GM23338 (cell line): ENCODE measurements at regions not wholly inside any gene's neighbourhood (a gene's known extent, or its start where the extent isn't known, plus 50 kb on each side); places are given as distances from the start of the nearest gene placed in this dataset.

ENCODE experiments used
- NANOG ChIP-seq: IDR thresholded peaks from 2 replicates; pipeline ENCODE4 v1.6.1; 2016; ENCODE audit warnings: antibody characterized with exemption, borderline replicate concordance
- POLR2AphosphoS5 ChIP-seq: IDR thresholded peaks from 2 replicates; pipeline ENCODE4 v1.6.1; 2016; ENCODE audit warnings: antibody characterized with exemption, low read depth
- TF ChIP-seq, protein P1 (sequence below), 2 experiments: fragments of 200-600 bp in 1 of 2; sonication (generic) in 1 of 2; conservative IDR thresholded peaks; 2 replicates each; pipeline versions ENCODE4 v1.5.1 to v1.6.1; 2016 to 2017; ENCODE audit warnings: antibody characterized with exemption in 2 of 2, low read depth in 2 of 2, mild to moderate bottlenecking in 2 of 2, moderate library complexity in 1 of 2
- TF ChIP-seq, protein P2 (sequence below): IDR thresholded peaks from 2 replicates; pipeline ENCODE4 v1.6.1; 2016; ENCODE audit warnings: antibody characterized with exemption

DNA sequence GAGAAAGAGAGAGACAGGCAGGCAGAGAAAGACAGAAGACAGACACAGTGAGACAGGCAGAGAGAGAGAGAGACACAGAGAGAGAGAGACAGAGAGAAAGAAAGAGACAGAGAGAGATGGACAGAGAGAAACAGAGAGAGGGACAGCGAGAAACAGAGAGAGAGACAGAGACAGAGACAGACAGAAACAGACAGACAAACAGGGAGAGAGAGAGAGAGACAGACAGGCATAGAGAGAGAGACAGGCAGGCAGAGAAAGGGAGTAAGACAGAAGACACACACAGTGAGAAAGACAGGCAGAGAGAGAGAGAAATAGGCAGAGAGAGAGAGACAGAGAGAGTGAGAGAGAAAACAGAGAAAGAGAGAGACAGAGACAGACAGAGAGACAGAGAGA lies 105.3 kb upstream of the ANKRD30BL start:
- no peak for TF ChIP-seq POLR2AphosphoS5
- TF ChIP-seq, protein P1, sequence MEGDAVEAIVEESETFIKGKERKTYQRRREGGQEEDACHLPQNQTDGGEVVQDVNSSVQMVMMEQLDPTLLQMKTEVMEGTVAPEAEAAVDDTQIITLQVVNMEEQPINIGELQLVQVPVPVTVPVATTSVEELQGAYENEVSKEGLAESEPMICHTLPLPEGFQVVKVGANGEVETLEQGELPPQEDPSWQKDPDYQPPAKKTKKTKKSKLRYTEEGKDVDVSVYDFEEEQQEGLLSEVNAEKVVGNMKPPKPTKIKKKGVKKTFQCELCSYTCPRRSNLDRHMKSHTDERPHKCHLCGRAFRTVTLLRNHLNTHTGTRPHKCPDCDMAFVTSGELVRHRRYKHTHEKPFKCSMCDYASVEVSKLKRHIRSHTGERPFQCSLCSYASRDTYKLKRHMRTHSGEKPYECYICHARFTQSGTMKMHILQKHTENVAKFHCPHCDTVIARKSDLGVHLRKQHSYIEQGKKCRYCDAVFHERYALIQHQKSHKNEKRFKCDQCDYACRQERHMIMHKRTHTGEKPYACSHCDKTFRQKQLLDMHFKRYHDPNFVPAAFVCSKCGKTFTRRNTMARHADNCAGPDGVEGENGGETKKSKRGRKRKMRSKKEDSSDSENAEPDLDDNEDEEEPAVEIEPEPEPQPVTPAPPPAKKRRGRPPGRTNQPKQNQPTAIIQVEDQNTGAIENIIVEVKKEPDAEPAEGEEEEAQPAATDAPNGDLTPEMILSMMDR (conservative IDR thresholded peaks at IDR 0.05; ENCODE audit: low read depth in 2 of 2): no peak
- TF ChIP-seq NANOG: no peak
- TF ChIP-seq, protein P2, sequence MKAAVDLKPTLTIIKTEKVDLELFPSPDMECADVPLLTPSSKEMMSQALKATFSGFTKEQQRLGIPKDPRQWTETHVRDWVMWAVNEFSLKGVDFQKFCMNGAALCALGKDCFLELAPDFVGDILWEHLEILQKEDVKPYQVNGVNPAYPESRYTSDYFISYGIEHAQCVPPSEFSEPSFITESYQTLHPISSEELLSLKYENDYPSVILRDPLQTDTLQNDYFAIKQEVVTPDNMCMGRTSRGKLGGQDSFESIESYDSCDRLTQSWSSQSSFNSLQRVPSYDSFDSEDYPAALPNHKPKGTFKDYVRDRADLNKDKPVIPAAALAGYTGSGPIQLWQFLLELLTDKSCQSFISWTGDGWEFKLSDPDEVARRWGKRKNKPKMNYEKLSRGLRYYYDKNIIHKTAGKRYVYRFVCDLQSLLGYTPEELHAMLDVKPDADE: no peak
